Lower leg skin (tissue), 4 donors: ENCODE measurements at regions not wholly inside any gene's neighbourhood (a gene's known extent, or its start where the extent isn't known, plus 50 kb on each side); places are given as distances from the start of the nearest gene placed in this dataset.

Source experiments
- DNase-seq, 2 donors: peaks; one replicate each; pipeline ENCODE4 v3.0.0-alpha.2; 2019; ENCODE audit warnings: low spot score in 2 of 2
- H3K4me3 ChIP-seq: fragments of 200-600 bp; sonication (generic); 2 replicates; pipeline ENCODE4 v1.5.1; 2017; ENCODE audit warnings: mild to moderate bottlenecking, low read depth; ENCODE audit not compliant: poor library complexity, severe bottlenecking
- CTCF ChIP-seq, 3 donors: fragments of 450-650 bp; IDR thresholded peaks; one replicate each; pipeline ENCODE4 v1.5.1; 2016; ENCODE audit warnings: antibody characterized with exemption in 3 of 3, mild to moderate bottlenecking in 3 of 3, moderate library complexity in 2 of 3
- POLR2A ChIP-seq, 2 donors: fragments of 450-650 bp; IDR thresholded peaks; one replicate each; pipeline ENCODE4 v1.6.1; 2016 to 2017; ENCODE audit warnings: antibody characterized with exemption in 2 of 2, mild to moderate bottlenecking in 1 of 2, moderate library complexity in 1 of 2
- WGBS, 2 donors: methylation state at CpG; one replicate each; pipeline ENCODE4 v1.1.5; 2018; 5-methylcytosine and 5-hydroxymethylcytosine counted together
- intact Hi-C: fragments of 100-400 bp; cut with DNase I; formaldehyde crosslinking; loops from one replicate; pipeline ENCODE4 v1.15.0; 2023; ENCODE audit warnings: low total_unique reads

DNA sequence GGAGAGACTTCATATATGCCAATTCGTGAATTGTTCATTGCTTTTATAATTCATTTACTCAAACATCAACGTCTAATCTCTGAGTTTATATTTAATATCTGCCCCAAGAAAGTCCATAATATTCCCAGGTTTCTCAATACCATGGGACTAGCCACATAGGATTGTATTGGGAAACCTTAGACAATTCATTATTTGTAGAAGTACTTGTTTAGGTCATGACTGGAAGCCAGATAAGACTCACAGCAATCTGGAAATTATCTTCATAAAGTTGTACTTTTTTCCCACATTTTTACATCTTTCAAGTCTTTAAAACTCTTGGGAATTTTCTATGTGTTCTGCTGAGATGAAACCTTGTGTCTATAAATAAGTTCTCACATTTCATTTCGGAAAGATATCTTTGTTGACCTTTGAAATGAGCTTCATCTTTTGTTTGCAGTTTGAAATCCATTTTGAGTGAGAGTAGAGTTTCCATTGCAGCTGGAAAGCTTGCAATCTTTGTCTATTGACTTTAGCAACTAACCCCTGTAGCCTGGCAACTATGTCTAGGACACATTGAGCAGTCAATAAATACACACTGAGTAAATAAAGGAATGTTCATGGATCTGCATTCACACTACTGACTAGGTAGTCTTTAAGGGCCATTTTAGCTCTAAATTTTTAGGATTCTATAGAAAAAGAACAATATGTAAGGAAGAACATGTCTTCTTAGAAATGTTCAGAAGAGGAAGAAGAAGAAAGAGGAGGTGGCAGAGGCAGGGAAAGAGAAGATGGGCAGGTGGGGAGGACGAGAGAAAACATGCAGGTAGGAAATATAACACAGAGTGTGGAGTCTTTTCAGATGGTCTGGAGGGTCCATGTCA is 154.4 kb downstream of the LRIG3 start:
- TF ChIP-seq POLR2A (IDR thresholded peaks at IDR 0.05) (no peak), CTCF (IDR thresholded peaks at IDR 0.05) (no peak)
- 66 to 73% methylated on average over 4 of the region's 4 CpGs for WGBS, 2 donors
- intact Hi-C loops = no loop called here

GRCh38 chr12:58766513-58766870 is 153.8 kb downstream of the LRIG3 start:
- WGBS, 2 donors = 49 to 51% methylated on average over 3 of the region's 3 CpGs
- intact Hi-C loops = no loop called here
- no peak for TF ChIP-seq POLR2A (IDR thresholded peaks at IDR 0.05)
- TF ChIP-seq CTCF (IDR thresholded peaks at IDR 0.05) = no peak

More for the DNA sequence above, 154.4 kb downstream of the LRIG3 start:
- no peak for DNase-seq
- no peak overlapping the region for H3K4me3 ChIP-seq

DNA sequence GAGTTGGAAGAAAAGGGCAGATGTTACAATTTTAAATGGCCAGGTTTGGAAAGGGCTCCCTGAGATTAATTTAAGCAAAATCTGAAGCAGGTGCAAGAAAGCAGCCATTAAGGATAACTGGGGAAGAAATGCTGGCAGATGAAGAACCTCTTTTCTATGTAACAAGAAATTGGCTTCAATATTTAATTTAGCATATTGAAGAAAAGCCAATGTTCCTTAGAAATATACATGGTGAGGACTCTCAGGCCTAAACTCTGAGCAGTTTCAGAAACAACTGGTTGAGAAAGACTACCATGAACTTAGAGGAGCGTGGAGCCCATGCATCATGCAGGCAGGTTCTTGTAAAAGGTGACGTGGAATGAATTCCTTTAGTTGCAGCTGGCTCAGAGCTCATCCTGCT is 152.8 kb downstream of the LRIG3 start:
- TF ChIP-seq CTCF (IDR thresholded peaks at IDR 0.05) (no peak), POLR2A (IDR thresholded peaks at IDR 0.05) (no peak)
- intact Hi-C loops = no loop called here
- WGBS, 2 donors = 92 to 96% methylated on average over 2 of the region's 2 CpGs
- no peak overlapping the region for H3K4me3 ChIP-seq
- no peak for DNase-seq

More at GRCh38 chr12:58766513-58766870, 153.8 kb downstream of the LRIG3 start:
- H3K4me3 ChIP-seq = no peak overlapping the region
- no peak for DNase-seq

GRCh38 chr12:58773986-58774385 is 146.3 kb downstream of the LRIG3 start:
- intact Hi-C loops = no loop called here
- TF ChIP-seq CTCF (IDR thresholded peaks at IDR 0.05) (no peak), POLR2A (IDR thresholded peaks at IDR 0.05) (no peak)

DNA sequence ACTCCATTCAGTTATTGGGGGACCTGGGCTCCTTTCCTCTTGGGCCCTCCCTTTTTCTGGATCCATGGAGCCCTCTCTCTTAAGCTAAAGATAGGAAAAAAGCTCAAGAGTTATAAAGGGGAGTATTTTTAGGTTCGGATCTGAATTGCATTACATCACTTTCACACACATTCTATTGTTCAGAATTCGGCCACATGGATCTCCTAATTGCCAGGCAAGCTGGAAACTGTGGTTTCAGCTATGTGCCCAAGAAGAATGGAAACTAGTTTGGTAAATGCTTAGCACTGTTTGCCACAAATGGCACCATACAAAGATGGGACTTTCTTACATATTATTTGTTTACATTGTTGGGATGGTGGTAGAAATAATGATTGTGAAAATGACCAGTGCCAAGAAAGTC is 145.6 kb downstream of the LRIG3 start:
- TF ChIP-seq POLR2A (IDR thresholded peaks at IDR 0.05) = no peak
- TF ChIP-seq CTCF (IDR thresholded peaks at IDR 0.05) = no peak
- 67 to 78% methylated on average over 2 of the region's 2 CpGs for WGBS, 2 donors
- intact Hi-C loops = no loop called here

More at GRCh38 chr12:58773986-58774385, 146.3 kb downstream of the LRIG3 start:
- DNase-seq = no peak
- no peak overlapping the region for H3K4me3 ChIP-seq

DNA sequence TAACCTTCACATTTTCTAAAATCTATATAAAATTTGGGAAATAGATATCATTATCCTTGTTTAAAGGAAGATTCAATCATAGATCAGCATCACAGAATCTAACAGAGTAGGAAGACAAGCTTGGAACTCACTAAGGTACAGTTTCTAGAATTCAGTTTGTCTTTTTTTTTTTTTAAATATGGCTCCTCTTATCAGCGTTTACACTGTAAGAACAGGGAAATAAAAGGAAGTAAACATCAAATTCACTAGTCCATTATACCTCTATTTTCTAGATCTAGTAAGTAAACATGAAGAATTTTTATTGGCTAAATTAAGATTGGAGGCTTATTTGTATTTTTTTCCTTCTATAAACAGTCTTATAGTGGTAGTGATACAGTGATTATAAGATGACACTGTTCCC is 144.9 kb downstream of the LRIG3 start:
- TF ChIP-seq POLR2A (IDR thresholded peaks at IDR 0.05) (no peak), CTCF (IDR thresholded peaks at IDR 0.05) (no peak)
- no peak overlapping the region for H3K4me3 ChIP-seq
- intact Hi-C loops = no loop called here
- DNase-seq = no peak
- WGBS, 2 donors = 93 to 100% methylated on average over 1 of the region's 1 CpG

More for the DNA sequence above, 145.6 kb downstream of the LRIG3 start:
- DNase-seq = no peak
- H3K4me3 ChIP-seq = no peak overlapping the region
